ENCODE measurements at regions not wholly inside any gene's neighbourhood (a gene's known extent, or its start where the extent isn't known, plus 50 kb on each side); places are given as distances from the start of the nearest gene placed in this dataset.

- Mint-ChIP-seq H3K4me3 (ENCODE audit: unreplicated experiment) (no peak overlapping the region), H3K9me3 (ENCODE audit: unreplicated experiment) (no peaks in the 10 kb centered on the region), H3K36me3 (ENCODE audit: low read depth, unreplicated experiment) (no peaks in the 10 kb centered on the region), H3K4me1 (ENCODE audit: unreplicated experiment) (peaks cover 11% of the 10 kb centered on the region), H3K27me3 (ENCODE audit: unreplicated experiment) (peaks cover 1% of the 10 kb centered on the region), H3K27ac (ENCODE audit: unreplicated experiment) (no peak overlapping the region)
- no peak for TF ChIP-seq CTCF (IDR thresholded peaks at IDR 0.05; ENCODE audit: unreplicated experiment)
- no peak for DNase-seq (ENCODE audit: low spot score)
These were observed 57.9 kb upstream of the FST start for GRCh38 chr5:53422539-53422938.

GRCh38 chr5:53423724-53424123, 56.7 kb upstream of the FST start:
- Mint-ChIP-seq H3K9me3 (ENCODE audit: unreplicated experiment) (no peaks in the 10 kb centered on the region), H3K4me3 (ENCODE audit: unreplicated experiment) (no peak overlapping the region), H3K27me3 (ENCODE audit: unreplicated experiment) (peaks cover 1% of the 10 kb centered on the region), H3K27ac (ENCODE audit: unreplicated experiment) (no peak overlapping the region), H3K4me1 (ENCODE audit: unreplicated experiment) (peaks cover 8% of the 10 kb centered on the region), H3K36me3 (ENCODE audit: low read depth, unreplicated experiment) (no peaks in the 10 kb centered on the region)
- DNase-seq (ENCODE audit: low spot score), result no peak
- no peak for TF ChIP-seq CTCF (IDR thresholded peaks at IDR 0.05; ENCODE audit: unreplicated experiment)

GRCh38 chr5:53424686-53425615, 55.5 kb upstream of the FST start:
- H3K4me1 Mint-ChIP-seq (ENCODE audit: unreplicated experiment), result peaks cover 8% of the 10 kb centered on the region
- DNase-seq (ENCODE audit: low spot score), result no peak
- no peak overlapping the region for H3K4me3 Mint-ChIP-seq (ENCODE audit: unreplicated experiment)
- no peak overlapping the region for H3K27ac Mint-ChIP-seq (ENCODE audit: unreplicated experiment)
- H3K36me3 Mint-ChIP-seq (ENCODE audit: low read depth, unreplicated experiment), result peaks cover 4% of the 10 kb centered on the region
- peaks cover 1% of the 10 kb centered on the region for H3K27me3 Mint-ChIP-seq (ENCODE audit: unreplicated experiment)
- no peaks in the 10 kb centered on the region for H3K9me3 Mint-ChIP-seq (ENCODE audit: unreplicated experiment)
- no peak for TF ChIP-seq CTCF (IDR thresholded peaks at IDR 0.05; ENCODE audit: unreplicated experiment)

GRCh38 chr5:53425687-53426511, 54.5 kb upstream of the FST start:
- H3K4me1 Mint-ChIP-seq (ENCODE audit: unreplicated experiment), result peaks cover 8% of the 10 kb centered on the region
- TF ChIP-seq CTCF (IDR thresholded peaks at IDR 0.05; ENCODE audit: unreplicated experiment), result peak; percentile 83
- H3K27ac Mint-ChIP-seq (ENCODE audit: unreplicated experiment), result peak overlapping the region; percentile 65
- peaks cover 1% of the 10 kb centered on the region for H3K27me3 Mint-ChIP-seq (ENCODE audit: unreplicated experiment)
- H3K4me3 Mint-ChIP-seq (ENCODE audit: unreplicated experiment), result no peak overlapping the region
- peaks cover 4% of the 10 kb centered on the region for H3K36me3 Mint-ChIP-seq (ENCODE audit: low read depth, unreplicated experiment)
- H3K9me3 Mint-ChIP-seq (ENCODE audit: unreplicated experiment), result no peaks in the 10 kb centered on the region
- peak; percentile 63 for DNase-seq (ENCODE audit: low spot score)

GRCh38 chr5:53426512-53426830, 54.0 kb upstream of the FST start:
- no peak overlapping the region for H3K27ac Mint-ChIP-seq (ENCODE audit: unreplicated experiment)
- no peak for DNase-seq (ENCODE audit: low spot score)
- H3K4me1 Mint-ChIP-seq (ENCODE audit: unreplicated experiment), result peaks cover 8% of the 10 kb centered on the region
- peaks cover 1% of the 10 kb centered on the region for H3K27me3 Mint-ChIP-seq (ENCODE audit: unreplicated experiment)
- H3K4me3 Mint-ChIP-seq (ENCODE audit: unreplicated experiment), result no peak overlapping the region
- H3K36me3 Mint-ChIP-seq (ENCODE audit: low read depth, unreplicated experiment), result peaks cover 4% of the 10 kb centered on the region
- TF ChIP-seq CTCF (IDR thresholded peaks at IDR 0.05; ENCODE audit: unreplicated experiment), result no peak
- H3K9me3 Mint-ChIP-seq (ENCODE audit: unreplicated experiment), result no peaks in the 10 kb centered on the region
